Caco-2 (cell line): ENCODE measurements at regions not wholly inside any gene's neighbourhood (a gene's known extent, or its start where the extent isn't known, plus 50 kb on each side); places are given as distances from the start of the nearest gene placed in this dataset.
A peak's percentile ranks its signal among the peaks of the same experiment; 100 is the strongest.

ENCODE experiments used
- BruUV-seq: library from RNA; stranded (reverse); fragments of 400-500 nt; replicated peaks from 2 replicates; lab custom pipeline; 2021; lab: Mats Ljungman, UMichigan
- CTCF ChIA-PET: fragments of 300-600 bp; sonication (Branson Sonifier 250); formaldehyde crosslinking; loops from one replicate; lab custom pipeline; 2022; ENCODE audit warnings: antibody characterized with exemption; lab: Charles Lee
- POLR2A ChIA-PET: fragments of 300-600 bp; sonication (Branson Sonifier 250); formaldehyde crosslinking; loops from one replicate; lab custom pipeline; 2022; ENCODE audit warnings: antibody characterized with exemption; lab: Charles Lee
- DNase-seq, 2 experiments: peaks; one replicate each; pipeline versions ENCODE4 v3.0.0 to v3.0.0-alpha.2; 2020 to 2022
- H3K27me3 ChIP-seq: replicated peaks from 2 replicates; pipeline ENCODE4 v1.6.0; 2011; ENCODE audit warnings: low read length; ENCODE audit not compliant: control insufficient read depth, insufficient read depth
- H3K36me3 ChIP-seq: 2 replicates; pipeline ENCODE4 v1.5.1; 2011; ENCODE audit warnings: low read length; ENCODE audit not compliant: control insufficient read depth, insufficient read depth
- H3K4me1 ChIP-seq: fragments of 250-450 bp; sonication (Bioruptor Pico); 2 replicates; pipeline ENCODE4 v1.5.1; 2020; ENCODE audit warnings: mild to moderate bottlenecking
- H3K4me3 ChIP-seq: 2 replicates; pipeline ENCODE4 v1.5.1; 2011; ENCODE audit warnings: low read depth, mild to moderate bottlenecking, control low read depth, low read length
- H3K9me3 ChIP-seq: fragments of 250-450 bp; sonication (Bioruptor Pico); 2 replicates; pipeline ENCODE4 v1.5.1; 2020; ENCODE audit warnings: mild to moderate bottlenecking, moderate library complexity
- H3K27ac Mint-ChIP-seq: one replicate; pipeline ENCODE4 v1.8.0; 2022; ENCODE audit warnings: mixed read lengths; ENCODE audit not compliant: unreplicated experiment
- H3K27me3 Mint-ChIP-seq: one replicate; pipeline ENCODE4 v1.8.0; 2022; ENCODE audit warnings: mixed read lengths; ENCODE audit not compliant: insufficient read depth, unreplicated experiment
- H3K36me3 Mint-ChIP-seq: one replicate; pipeline ENCODE4 v1.8.0; 2022; ENCODE audit warnings: mild to moderate bottlenecking, mixed read lengths; ENCODE audit not compliant: insufficient read depth, unreplicated experiment
- H3K4me1 Mint-ChIP-seq: one replicate; pipeline ENCODE4 v1.8.0; 2022; ENCODE audit warnings: low read depth, mixed read lengths; ENCODE audit not compliant: unreplicated experiment
- H3K4me3 Mint-ChIP-seq: one replicate; pipeline ENCODE4 v1.8.0; 2022; ENCODE audit warnings: mild to moderate bottlenecking, moderate library complexity, mixed read lengths; ENCODE audit not compliant: unreplicated experiment
- H3K9me3 Mint-ChIP-seq: one replicate; pipeline ENCODE4 v1.8.0; 2022; ENCODE audit warnings: mixed read lengths; ENCODE audit not compliant: unreplicated experiment
- CTCF ChIP-seq, 2 experiments: fragments of 200-600 bp in 1 of 2; IDR thresholded peaks; 1 replicate in 1 of 2; 2 replicates in 1 of 2; pipeline versions ENCODE4 v1.5.1 to v1.8.0; 2011 to 2022; ENCODE audit warnings: antibody characterized with exemption in 1 of 2, control low read depth in 1 of 2, inconsistent platforms in 1 of 2, low read depth in 1 of 2, low read length in 1 of 2, mild to moderate bottlenecking in 1 of 2, moderate library complexity in 1 of 2; ENCODE audit not compliant: insufficient read depth in 1 of 2, severe bottlenecking in 1 of 2, unreplicated experiment in 1 of 2
- intact Hi-C: fragments of 100-400 bp; cut with micrococcal nuclease; formaldehyde crosslinking; loops from one replicate; pipeline ENCODE4 v1.10.0; 2022; ENCODE audit not compliant: unreplicated experiment

- CTCF ChIA-PET = interaction anchor here (1.0 kb wide), 1 partner anchor 27 kb away, joined by 3 read pairs; no protein-coding TSS in a partner anchor
- no TSS peak for BruUV-seq
- H3K9me3 Mint-ChIP-seq = no peaks in the 10 kb centered on the region
- H3K27me3 Mint-ChIP-seq = peaks cover 3% of the 10 kb centered on the region
- peak; percentile 10 to 35 for TF ChIP-seq CTCF (IDR thresholded peaks at IDR 0.05; ENCODE audit: insufficient read depth in 1 of 2, low read depth in 1 of 2, low read length in 1 of 2, severe bottlenecking in 1 of 2, unreplicated experiment in 1 of 2)
- H3K27me3 ChIP-seq = no peaks in the 10 kb centered on the region
- no peak overlapping the region for H3K4me3 ChIP-seq
- no peaks in the 10 kb centered on the region for H3K9me3 ChIP-seq
- no peaks in the 10 kb centered on the region for H3K36me3 ChIP-seq
- H3K4me3 Mint-ChIP-seq = no peak overlapping the region
- no peaks in the 10 kb centered on the region for H3K4me1 Mint-ChIP-seq
- intact Hi-C loops = no loop called here
- peak in 1 of 2 experiments; percentile 9 for DNase-seq
- no peaks in the 10 kb centered on the region for H3K4me1 ChIP-seq
- no peak overlapping the region for H3K27ac Mint-ChIP-seq
- H3K36me3 Mint-ChIP-seq = no peaks in the 10 kb centered on the region
- POLR2A ChIA-PET = no interaction called here
Measured at GRCh38 chr1:36542962-36543515, 60.3 kb upstream of the CSF3R start.

GRCh38 chr1:36542024-36542961 is 59.6 kb upstream of the CSF3R start:
- Mint-ChIP-seq H3K9me3 (no peaks in the 10 kb centered on the region), H3K4me3 (no peak overlapping the region), H3K4me1 (no peaks in the 10 kb centered on the region), H3K27ac (no peak overlapping the region), H3K27me3 (peaks cover 6% of the 10 kb centered on the region), H3K36me3 (no peaks in the 10 kb centered on the region)
- TF ChIP-seq CTCF (IDR thresholded peaks at IDR 0.05; ENCODE audit: insufficient read depth in 1 of 2, low read depth in 1 of 2, low read length in 1 of 2, severe bottlenecking in 1 of 2, unreplicated experiment in 1 of 2) = no peak
- ChIA-PET POLR2A (no interaction called here), CTCF (interaction anchor here (1.0 kb wide), 1 partner anchor 26 kb away, joined by 3 read pairs; no protein-coding TSS in a partner anchor)
- intact Hi-C loops = no loop called here
- Histone ChIP-seq H3K4me1 (no peaks in the 10 kb centered on the region), H3K36me3 (no peaks in the 10 kb centered on the region), H3K9me3 (no peaks in the 10 kb centered on the region), H3K27me3 (no peaks in the 10 kb centered on the region), H3K4me3 (no peak overlapping the region)
- DNase-seq = no peak
- BruUV-seq = no TSS peak

GRCh38 chr1:36540056-36540455 is 57.3 kb upstream of the CSF3R start:
- no TSS peak for BruUV-seq
- no peak overlapping the region for H3K4me3 Mint-ChIP-seq
- DNase-seq = no peak
- no peaks in the 10 kb centered on the region for H3K4me1 ChIP-seq
- no peaks in the 10 kb centered on the region for H3K36me3 Mint-ChIP-seq
- no peaks in the 10 kb centered on the region for H3K4me1 Mint-ChIP-seq
- no peak for TF ChIP-seq CTCF (IDR thresholded peaks at IDR 0.05; ENCODE audit: insufficient read depth in 1 of 2, low read depth in 1 of 2, low read length in 1 of 2, severe bottlenecking in 1 of 2, unreplicated experiment in 1 of 2)
- H3K4me3 ChIP-seq = no peak overlapping the region
- ChIA-PET CTCF (no interaction called here), POLR2A (no interaction called here)
- intact Hi-C loops = no loop called here
- no peak overlapping the region for H3K27ac Mint-ChIP-seq
- H3K27me3 Mint-ChIP-seq = peaks cover 7% of the 10 kb centered on the region
- H3K9me3 Mint-ChIP-seq = no peaks in the 10 kb centered on the region
- H3K27me3 ChIP-seq = no peaks in the 10 kb centered on the region
- H3K36me3 ChIP-seq = no peaks in the 10 kb centered on the region
- H3K9me3 ChIP-seq = no peaks in the 10 kb centered on the region
